Osteoblast (primary cell): ENCODE measurements at regions not wholly inside any gene's neighbourhood (a gene's known extent, or its start where the extent isn't known, plus 50 kb on each side); places are given as distances from the start of the nearest gene placed in this dataset.

ENCODE experiments used
- DNase-seq: peaks from one replicate; pipeline ENCODE4 v3.0.0; 2011; ENCODE audit warnings: low spot score, mixed read lengths; ENCODE audit not compliant: insufficient read length; ENCODE audit errors: missing footprints
- H2AFZ ChIP-seq: 2 replicates; pipeline ENCODE4 v1.6.0; 2011; ENCODE audit warnings: mild to moderate bottlenecking, low read length
- H3K27ac ChIP-seq: 2 replicates; pipeline ENCODE4 v1.5.1; 2011; ENCODE audit warnings: mild to moderate bottlenecking, low read depth, low read length, moderate library complexity
- H3K27me3 ChIP-seq: 2 replicates; pipeline ENCODE4 v1.6.0; 2012; ENCODE audit warnings: mild to moderate bottlenecking, control low read depth, inconsistent platforms, low read length, moderate library complexity; ENCODE audit not compliant: insufficient read depth
- H3K36me3 ChIP-seq: 2 replicates; pipeline ENCODE4 v1.5.1; 2011; ENCODE audit warnings: mild to moderate bottlenecking, low read length, control low read depth, moderate library complexity; ENCODE audit not compliant: insufficient read depth
- H3K4me1 ChIP-seq: 2 replicates; pipeline ENCODE4 v1.5.1; 2011; ENCODE audit warnings: mild to moderate bottlenecking, low read length, control low read depth, moderate library complexity; ENCODE audit not compliant: insufficient read depth
- H3K4me2 ChIP-seq: 2 replicates; pipeline ENCODE4 v1.6.0; 2011; ENCODE audit warnings: mild to moderate bottlenecking, low read length; ENCODE audit not compliant: insufficient read depth
- H3K4me3 ChIP-seq: fragments of 200-600 bp; sonication (generic); 3 replicates; pipeline ENCODE4 v1.5.1; 2012; ENCODE audit warnings: mild to moderate bottlenecking, low read length, inconsistent platforms; ENCODE audit not compliant: insufficient read depth
- H3K79me2 ChIP-seq: 2 replicates; pipeline ENCODE4 v1.6.0; 2012; ENCODE audit warnings: mild to moderate bottlenecking, low read length, control low read depth, inconsistent platforms; ENCODE audit not compliant: insufficient read depth
- H3K9me3 ChIP-seq: 2 replicates; pipeline ENCODE4 v1.5.1; 2011; ENCODE audit warnings: low read depth, low read length, control low read depth
- H4K20me1 ChIP-seq: 2 replicates; pipeline ENCODE4 v1.6.0; 2012; ENCODE audit warnings: mild to moderate bottlenecking, low read length, control low read depth; ENCODE audit not compliant: insufficient read depth
- TF ChIP-seq, protein P1 (sequence below): IDR thresholded peaks from 2 replicates; pipeline ENCODE4 v1.5.1; 2011; ENCODE audit warnings: mild to moderate bottlenecking, low read depth, low read length, moderate library complexity; ENCODE audit errors: extremely low read depth

- H3K79me2 ChIP-seq: no peaks in the 10 kb centered on the region
- no peaks in the 10 kb centered on the region for H3K36me3 ChIP-seq
- no peak overlapping the region for H3K4me2 ChIP-seq
- DNase-seq: no peak
- H3K27ac ChIP-seq: no peak overlapping the region
- no peak overlapping the region for H3K4me3 ChIP-seq
- no peaks in the 10 kb centered on the region for H3K9me3 ChIP-seq
- H4K20me1 ChIP-seq: no peaks in the 10 kb centered on the region
- peaks cover 16% of the 10 kb centered on the region for H3K27me3 ChIP-seq
- no peaks in the 10 kb centered on the region for H3K4me1 ChIP-seq
- no peak overlapping the region for H2AFZ ChIP-seq
- TF ChIP-seq, protein P1, sequence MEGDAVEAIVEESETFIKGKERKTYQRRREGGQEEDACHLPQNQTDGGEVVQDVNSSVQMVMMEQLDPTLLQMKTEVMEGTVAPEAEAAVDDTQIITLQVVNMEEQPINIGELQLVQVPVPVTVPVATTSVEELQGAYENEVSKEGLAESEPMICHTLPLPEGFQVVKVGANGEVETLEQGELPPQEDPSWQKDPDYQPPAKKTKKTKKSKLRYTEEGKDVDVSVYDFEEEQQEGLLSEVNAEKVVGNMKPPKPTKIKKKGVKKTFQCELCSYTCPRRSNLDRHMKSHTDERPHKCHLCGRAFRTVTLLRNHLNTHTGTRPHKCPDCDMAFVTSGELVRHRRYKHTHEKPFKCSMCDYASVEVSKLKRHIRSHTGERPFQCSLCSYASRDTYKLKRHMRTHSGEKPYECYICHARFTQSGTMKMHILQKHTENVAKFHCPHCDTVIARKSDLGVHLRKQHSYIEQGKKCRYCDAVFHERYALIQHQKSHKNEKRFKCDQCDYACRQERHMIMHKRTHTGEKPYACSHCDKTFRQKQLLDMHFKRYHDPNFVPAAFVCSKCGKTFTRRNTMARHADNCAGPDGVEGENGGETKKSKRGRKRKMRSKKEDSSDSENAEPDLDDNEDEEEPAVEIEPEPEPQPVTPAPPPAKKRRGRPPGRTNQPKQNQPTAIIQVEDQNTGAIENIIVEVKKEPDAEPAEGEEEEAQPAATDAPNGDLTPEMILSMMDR: no peak
These were observed 189.7 kb downstream of the SP3 start for GRCh38 chr2:173775440-173775839.

GRCh38 chr2:173782681-173783080 is 182.5 kb downstream of the SP3 start:
- Histone ChIP-seq H2AFZ (no peak overlapping the region), H3K9me3 (no peaks in the 10 kb centered on the region), H3K36me3 (no peaks in the 10 kb centered on the region), H3K4me1 (no peaks in the 10 kb centered on the region), H3K27me3 (peaks cover 25% of the 10 kb centered on the region), H3K79me2 (no peaks in the 10 kb centered on the region), H3K4me3 (no peak overlapping the region), H4K20me1 (no peaks in the 10 kb centered on the region), H3K27ac (no peak overlapping the region), H3K4me2 (no peak overlapping the region)
- no peak for DNase-seq
- TF ChIP-seq, protein P1: no peak

DNA sequence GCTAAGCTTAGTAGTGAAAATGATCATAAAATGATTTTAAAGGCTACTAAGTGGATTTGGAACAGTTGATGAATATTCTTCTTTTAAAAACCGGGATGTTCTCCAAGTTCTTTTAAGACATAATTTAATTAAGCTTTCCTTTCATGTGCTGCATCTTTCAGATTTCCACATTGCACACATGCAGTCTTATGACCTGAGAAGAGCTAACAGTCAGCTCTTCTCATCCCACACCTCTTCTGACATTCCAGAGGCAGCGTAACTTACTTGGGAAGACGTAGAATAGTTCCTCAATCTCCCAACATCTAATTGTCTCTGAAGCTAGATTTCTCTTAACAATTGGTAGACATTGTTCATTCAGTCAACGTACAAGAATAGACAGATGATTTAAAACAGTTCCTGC is 181.8 kb downstream of the SP3 start:
- Histone ChIP-seq H3K27me3 (peaks cover 26% of the 10 kb centered on the region), H3K27ac (no peak overlapping the region), H2AFZ (no peak overlapping the region), H3K4me1 (no peaks in the 10 kb centered on the region), H3K9me3 (no peaks in the 10 kb centered on the region), H4K20me1 (no peaks in the 10 kb centered on the region), H3K4me3 (no peak overlapping the region), H3K79me2 (no peaks in the 10 kb centered on the region), H3K4me2 (no peak overlapping the region), H3K36me3 (no peaks in the 10 kb centered on the region)
- no peak for DNase-seq
- TF ChIP-seq, protein P1: no peak

GRCh38 chr2:173785813-173786212 is 179.4 kb downstream of the SP3 start:
- no peaks in the 10 kb centered on the region for H4K20me1 ChIP-seq
- no peak overlapping the region for H3K27ac ChIP-seq
- H3K9me3 ChIP-seq: no peaks in the 10 kb centered on the region
- no peak overlapping the region for H3K4me2 ChIP-seq
- no peaks in the 10 kb centered on the region for H3K79me2 ChIP-seq
- no peaks in the 10 kb centered on the region for H3K4me1 ChIP-seq
- H3K27me3 ChIP-seq: peaks cover 26% of the 10 kb centered on the region
- no peak for DNase-seq
- no peak overlapping the region for H3K4me3 ChIP-seq
- H2AFZ ChIP-seq: no peak overlapping the region
- H3K36me3 ChIP-seq: no peaks in the 10 kb centered on the region
- TF ChIP-seq, protein P1: no peak
